GM20000 (cell line): ENCODE measurements at regions not wholly inside any gene's neighbourhood (a gene's known extent, or its start where the extent isn't known, plus 50 kb on each side); places are given as distances from the start of the nearest gene placed in this dataset.

Experiments used
- DNase-seq: peaks from one replicate; pipeline ENCODE4 v3.0.0; 2012; ENCODE audit warnings: low spot score
- TF ChIP-seq, protein P1 (sequence below): IDR thresholded peaks from 2 replicates; pipeline ENCODE4 v1.5.1; 2012; ENCODE audit warnings: mild to moderate bottlenecking, control low read depth; ENCODE audit errors: extremely low read depth, missing control alignments

- no peak for DNase-seq
- TF ChIP-seq, protein P1, sequence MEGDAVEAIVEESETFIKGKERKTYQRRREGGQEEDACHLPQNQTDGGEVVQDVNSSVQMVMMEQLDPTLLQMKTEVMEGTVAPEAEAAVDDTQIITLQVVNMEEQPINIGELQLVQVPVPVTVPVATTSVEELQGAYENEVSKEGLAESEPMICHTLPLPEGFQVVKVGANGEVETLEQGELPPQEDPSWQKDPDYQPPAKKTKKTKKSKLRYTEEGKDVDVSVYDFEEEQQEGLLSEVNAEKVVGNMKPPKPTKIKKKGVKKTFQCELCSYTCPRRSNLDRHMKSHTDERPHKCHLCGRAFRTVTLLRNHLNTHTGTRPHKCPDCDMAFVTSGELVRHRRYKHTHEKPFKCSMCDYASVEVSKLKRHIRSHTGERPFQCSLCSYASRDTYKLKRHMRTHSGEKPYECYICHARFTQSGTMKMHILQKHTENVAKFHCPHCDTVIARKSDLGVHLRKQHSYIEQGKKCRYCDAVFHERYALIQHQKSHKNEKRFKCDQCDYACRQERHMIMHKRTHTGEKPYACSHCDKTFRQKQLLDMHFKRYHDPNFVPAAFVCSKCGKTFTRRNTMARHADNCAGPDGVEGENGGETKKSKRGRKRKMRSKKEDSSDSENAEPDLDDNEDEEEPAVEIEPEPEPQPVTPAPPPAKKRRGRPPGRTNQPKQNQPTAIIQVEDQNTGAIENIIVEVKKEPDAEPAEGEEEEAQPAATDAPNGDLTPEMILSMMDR = no peak
Measured at GRCh38 chr3:28718074-28718849, 369.6 kb upstream of the AZI2 start.

GRCh38 chr3:28726840-28727239 lies 378.2 kb upstream of the AZI2 start:
- DNase-seq = peak; percentile 20

DNA sequence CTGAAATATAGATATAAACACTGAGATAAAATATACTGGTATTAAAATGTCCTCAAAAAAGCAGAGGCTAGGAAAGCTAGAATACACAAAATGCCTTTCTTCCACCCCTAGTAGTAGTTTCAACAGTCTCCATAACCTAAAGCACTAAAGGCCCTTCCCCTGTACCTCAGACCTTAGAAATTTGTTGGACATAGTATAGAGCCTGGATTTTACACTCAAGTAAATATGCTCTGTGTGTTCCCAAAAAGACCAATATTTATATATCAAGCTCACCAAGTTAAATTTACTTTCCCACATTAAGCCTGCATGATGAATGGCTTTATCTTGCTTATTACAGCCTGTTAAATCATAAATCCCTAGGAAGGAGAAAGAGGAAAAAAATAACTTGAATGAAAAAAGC lies 378.7 kb upstream of the AZI2 start:
- no peak for DNase-seq
- TF ChIP-seq, protein P1 = no peak

More at GRCh38 chr3:28726840-28727239, 378.2 kb upstream of the AZI2 start:
- TF ChIP-seq, protein P1 = peak; percentile 49

DNA sequence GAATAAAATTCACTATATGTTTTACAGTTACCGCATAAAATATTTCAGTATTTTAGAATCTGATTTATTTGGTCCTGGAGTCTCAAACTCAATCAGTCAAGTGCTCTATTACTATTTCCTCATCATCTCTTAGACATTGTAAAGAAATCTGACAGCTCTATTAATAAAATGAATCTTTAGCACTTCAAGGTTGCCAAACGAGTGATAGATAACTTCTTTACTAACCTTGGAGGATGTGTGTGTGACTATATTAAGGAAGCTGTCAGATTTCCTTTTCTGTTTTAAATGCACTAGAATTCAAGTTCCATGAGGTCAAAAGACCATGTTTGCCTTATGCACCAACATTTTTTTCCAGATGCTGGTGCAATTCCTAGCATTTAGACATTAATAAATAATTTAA lies 389.8 kb upstream of the AZI2 start:
- DNase-seq = no peak
- TF ChIP-seq, protein P1 = no peak

- DNase-seq = no peak
- TF ChIP-seq, protein P1 = no peak
Measured at GRCh38 chr3:28739647-28740046, 391.0 kb upstream of the AZI2 start.

DNA sequence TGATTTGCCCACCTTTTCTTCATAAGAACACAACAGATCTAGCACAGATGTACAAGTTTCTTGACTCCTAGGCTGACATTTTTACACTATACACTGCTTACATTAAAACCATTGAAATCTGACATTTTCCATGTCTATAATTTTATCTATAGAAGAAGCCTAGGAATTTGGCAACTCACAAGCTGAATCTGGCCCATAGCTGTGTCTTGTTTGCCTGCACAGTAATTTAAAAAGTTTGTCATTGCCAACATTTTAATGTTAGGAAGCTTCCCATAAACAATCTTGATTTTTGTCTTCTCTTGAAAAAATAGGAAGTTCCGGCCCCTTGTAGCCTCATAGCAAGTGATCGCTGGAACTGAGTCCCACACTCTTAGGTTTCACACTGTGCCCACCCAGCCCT lies 394.6 kb upstream of the AZI2 start:
- TF ChIP-seq, protein P1 = no peak
- no peak for DNase-seq

- TF ChIP-seq, protein P1 = no peak
- DNase-seq = no peak
Measured at GRCh38 chr3:28743831-28744230, 395.2 kb upstream of the AZI2 start.
